ENCODE measurements at regions not wholly inside any gene's neighbourhood (a gene's known extent, or its start where the extent isn't known, plus 50 kb on each side); places are given as distances from the start of the nearest gene placed in this dataset.

DNA sequence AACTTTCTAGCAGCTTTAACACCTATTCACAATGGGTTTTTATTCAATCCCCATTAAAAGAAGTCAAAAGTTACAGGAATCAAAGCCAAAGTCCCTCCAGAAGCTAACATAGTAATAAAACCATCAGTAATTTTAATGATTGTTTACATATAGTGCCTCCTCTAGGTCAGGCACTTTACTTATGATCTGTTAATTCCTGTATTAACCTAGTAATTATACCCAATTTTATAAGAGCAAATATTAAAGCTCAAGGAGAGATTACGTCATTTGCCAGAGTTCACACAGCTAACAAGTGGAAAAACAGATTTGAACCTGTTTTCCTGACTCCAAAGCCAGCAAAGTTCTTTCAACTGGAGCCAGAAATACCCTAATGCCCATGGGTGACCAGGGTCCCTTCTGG is 112.9 kb upstream of the F3 start:
- H3K4me3 ChIP-seq = no peak overlapping the region
- peaks cover 17% of the 10 kb centered on the region for H3K4me1 ChIP-seq
- DNase-seq = no peak
- H3K27ac ChIP-seq = peak overlapping the region in 1 of 2 donors; percentile 28
- no peaks in the 10 kb centered on the region for H3K9me3 ChIP-seq
- no peaks in the 10 kb centered on the region for H3K27me3 ChIP-seq
- intact Hi-C loops (cut with DNase I; ENCODE audit: low total_unique reads) = no loop called here
- TF ChIP-seq POLR2A (IDR thresholded peaks at IDR 0.05) = no peak
- TF ChIP-seq, protein P1, sequence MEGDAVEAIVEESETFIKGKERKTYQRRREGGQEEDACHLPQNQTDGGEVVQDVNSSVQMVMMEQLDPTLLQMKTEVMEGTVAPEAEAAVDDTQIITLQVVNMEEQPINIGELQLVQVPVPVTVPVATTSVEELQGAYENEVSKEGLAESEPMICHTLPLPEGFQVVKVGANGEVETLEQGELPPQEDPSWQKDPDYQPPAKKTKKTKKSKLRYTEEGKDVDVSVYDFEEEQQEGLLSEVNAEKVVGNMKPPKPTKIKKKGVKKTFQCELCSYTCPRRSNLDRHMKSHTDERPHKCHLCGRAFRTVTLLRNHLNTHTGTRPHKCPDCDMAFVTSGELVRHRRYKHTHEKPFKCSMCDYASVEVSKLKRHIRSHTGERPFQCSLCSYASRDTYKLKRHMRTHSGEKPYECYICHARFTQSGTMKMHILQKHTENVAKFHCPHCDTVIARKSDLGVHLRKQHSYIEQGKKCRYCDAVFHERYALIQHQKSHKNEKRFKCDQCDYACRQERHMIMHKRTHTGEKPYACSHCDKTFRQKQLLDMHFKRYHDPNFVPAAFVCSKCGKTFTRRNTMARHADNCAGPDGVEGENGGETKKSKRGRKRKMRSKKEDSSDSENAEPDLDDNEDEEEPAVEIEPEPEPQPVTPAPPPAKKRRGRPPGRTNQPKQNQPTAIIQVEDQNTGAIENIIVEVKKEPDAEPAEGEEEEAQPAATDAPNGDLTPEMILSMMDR (IDR thresholded peaks at IDR 0.05) = no peak
- no peaks in the 10 kb centered on the region for H3K36me3 ChIP-seq (ENCODE audit: low read depth, missing control alignments)
- 79 to 97% methylated on average over 1 of the region's 1 CpG for WGBS, 2 donors

DNA sequence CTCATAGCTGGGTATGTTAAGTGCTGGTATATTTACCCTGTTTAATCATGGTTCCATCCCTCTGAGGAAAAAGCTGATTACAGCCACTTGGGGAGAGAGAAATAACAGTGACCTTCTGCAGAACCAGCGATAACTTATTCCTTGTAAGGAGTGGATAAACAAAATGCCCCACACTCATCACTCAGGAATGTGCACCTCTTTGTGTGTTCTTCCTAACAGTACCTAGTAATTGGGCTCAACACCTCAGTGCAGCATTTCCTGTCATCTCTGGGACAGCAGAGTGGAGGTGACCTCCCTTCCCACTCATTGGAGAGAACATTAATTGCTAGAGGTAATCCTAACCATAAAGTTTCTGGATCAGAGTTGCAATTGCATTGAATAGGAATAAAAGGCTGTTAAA is 112.5 kb upstream of the F3 start:
- Histone ChIP-seq H3K4me1 (peaks cover 17% of the 10 kb centered on the region), H3K4me3 (no peak overlapping the region), H3K27me3 (no peaks in the 10 kb centered on the region), H3K36me3 (ENCODE audit: low read depth, missing control alignments) (no peaks in the 10 kb centered on the region), H3K9me3 (no peaks in the 10 kb centered on the region), H3K27ac (peak overlapping the region in 1 of 2 donors; percentile 21)
- no peak for DNase-seq
- intact Hi-C loops (cut with DNase I; ENCODE audit: low total_unique reads) = no loop called here
- no peak for TF ChIP-seq POLR2A (IDR thresholded peaks at IDR 0.05)
- TF ChIP-seq, protein P1 (IDR thresholded peaks at IDR 0.05) = no peak
- WGBS, 2 donors = 60 to 83% methylated on average over 1 of the region's 1 CpG

DNA sequence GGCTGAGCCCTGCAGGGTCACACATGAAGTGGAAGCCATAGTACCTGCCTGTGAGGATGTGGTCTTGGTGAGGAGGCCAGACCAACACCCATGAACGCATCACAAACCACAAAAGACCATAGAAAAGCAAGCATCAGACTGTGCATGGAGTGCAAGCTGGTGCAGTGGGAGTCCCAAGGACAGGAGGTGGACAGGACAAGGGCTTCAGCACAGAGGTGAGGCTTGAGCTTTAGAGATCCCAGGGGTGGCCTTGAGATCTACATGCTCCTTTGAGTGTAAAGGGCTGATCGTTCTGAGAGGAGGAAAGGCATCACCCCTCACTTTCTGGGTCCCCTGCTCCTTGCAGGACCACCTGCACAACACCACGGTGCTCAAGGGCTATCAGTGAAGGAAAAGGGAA is 111.9 kb upstream of the F3 start:
- TF ChIP-seq POLR2A (IDR thresholded peaks at IDR 0.05) = no peak
- TF ChIP-seq, protein P1 (IDR thresholded peaks at IDR 0.05) = no peak
- Histone ChIP-seq H3K4me3 (no peak overlapping the region), H3K9me3 (no peaks in the 10 kb centered on the region), H3K27me3 (no peaks in the 10 kb centered on the region), H3K27ac (peak overlapping the region in 1 of 2 donors; percentile 21), H3K4me1 (peaks cover 21% of the 10 kb centered on the region), H3K36me3 (ENCODE audit: low read depth, missing control alignments) (no peaks in the 10 kb centered on the region)
- no peak for DNase-seq
- WGBS, 2 donors = 66 to 74% methylated on average over 3 of the region's 3 CpGs
- intact Hi-C loops (cut with DNase I; ENCODE audit: low total_unique reads) = no loop called here

DNA sequence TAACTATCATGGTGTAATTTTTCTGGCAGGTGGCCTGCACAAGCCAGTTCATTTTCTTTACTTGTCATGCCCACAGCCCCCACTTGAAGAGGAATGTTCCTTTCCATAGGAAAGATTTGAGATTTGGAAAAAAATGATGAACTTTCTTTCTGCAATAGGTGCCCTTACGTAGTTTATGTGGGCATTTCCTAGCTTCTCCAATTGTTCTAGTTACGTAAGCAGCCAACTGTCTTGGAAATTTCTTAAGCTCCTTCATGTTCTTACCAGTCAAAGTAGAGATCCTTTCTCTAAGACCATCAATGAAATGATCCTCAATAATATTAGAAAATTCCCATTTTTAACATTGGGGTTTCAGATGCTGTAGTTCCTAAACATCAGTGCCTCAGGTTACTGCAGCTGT is 109.5 kb upstream of the F3 start:
- H3K4me3 ChIP-seq = no peak overlapping the region
- DNase-seq = no peak
- H3K27me3 ChIP-seq = no peaks in the 10 kb centered on the region
- H3K27ac ChIP-seq = no peak overlapping the region
- no peaks in the 10 kb centered on the region for H3K9me3 ChIP-seq
- TF ChIP-seq, protein P1 (IDR thresholded peaks at IDR 0.05) = no peak
- no peak for TF ChIP-seq POLR2A (IDR thresholded peaks at IDR 0.05)
- 92% methylated on average over 2 of the region's 2 CpGs for WGBS, 2 donors
- H3K36me3 ChIP-seq (ENCODE audit: low read depth, missing control alignments) = no peaks in the 10 kb centered on the region
- intact Hi-C loops (cut with DNase I; ENCODE audit: low total_unique reads) = no loop called here
- H3K4me1 ChIP-seq = peaks cover 18% of the 10 kb centered on the region

DNA sequence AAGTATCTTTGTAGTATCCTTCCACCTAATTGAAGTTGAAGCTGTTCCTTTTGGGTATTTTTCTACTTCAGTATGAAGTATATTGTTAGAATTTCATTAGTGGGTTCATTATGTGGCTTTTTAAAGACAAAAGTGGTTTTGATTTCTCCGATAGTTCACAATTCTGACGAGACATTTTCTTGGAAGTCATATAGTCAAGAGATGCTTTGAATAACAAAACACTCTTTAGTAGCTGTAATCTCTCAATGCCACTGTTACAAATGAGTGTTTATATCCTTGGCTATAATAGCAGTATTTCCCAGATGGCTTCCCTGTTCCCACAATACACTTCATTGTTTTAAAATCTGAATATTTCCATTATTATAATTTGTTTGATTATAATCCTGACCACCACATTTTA is 108.7 kb upstream of the F3 start:
- intact Hi-C loops (cut with DNase I; ENCODE audit: low total_unique reads) = no loop called here
- WGBS, 2 donors = 79 to 82% methylated on average over 2 of the region's 2 CpGs
- H3K9me3 ChIP-seq = no peaks in the 10 kb centered on the region
- no peaks in the 10 kb centered on the region for H3K27me3 ChIP-seq
- no peak overlapping the region for H3K27ac ChIP-seq
- no peaks in the 10 kb centered on the region for H3K36me3 ChIP-seq (ENCODE audit: low read depth, missing control alignments)
- TF ChIP-seq POLR2A (IDR thresholded peaks at IDR 0.05) = no peak
- TF ChIP-seq, protein P1 (IDR thresholded peaks at IDR 0.05) = no peak
- no peak for DNase-seq
- peaks cover 18% of the 10 kb centered on the region for H3K4me1 ChIP-seq
- H3K4me3 ChIP-seq = no peak overlapping the region

Measured in testis (tissue), 2 donors.